ENCODE measurements at regions not wholly inside any gene's neighbourhood (a gene's known extent, or its start where the extent isn't known, plus 50 kb on each side); places are given as distances from the start of the nearest gene placed in this dataset.

DNA sequence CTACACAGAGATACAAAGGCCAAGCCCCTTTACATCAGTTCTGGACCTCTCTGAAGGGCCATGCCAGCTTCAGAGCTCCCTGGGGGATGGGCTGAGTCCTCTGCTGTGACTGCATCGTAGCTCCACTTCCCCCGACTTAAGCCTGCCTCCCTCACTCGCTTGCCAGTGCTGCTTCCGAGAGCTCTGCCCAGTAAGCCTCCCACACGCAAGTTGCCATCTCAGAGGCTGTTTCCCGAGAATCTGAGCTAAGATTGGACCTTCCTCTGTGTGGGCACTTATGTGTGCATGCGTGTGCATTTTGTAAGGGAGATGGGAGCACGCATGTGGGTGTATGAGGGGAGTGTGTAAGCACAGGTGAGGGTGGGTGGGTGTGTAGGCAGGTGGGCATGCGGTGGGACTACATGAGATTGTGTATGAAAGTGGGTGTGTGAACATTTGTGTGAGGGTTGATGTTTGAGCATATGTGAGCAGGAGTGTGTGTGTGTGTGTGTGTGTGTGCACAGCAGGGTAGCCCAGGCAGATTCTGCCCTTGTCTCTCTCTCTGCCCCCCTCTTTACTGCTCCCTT, 163.0 kb upstream of the SYT13 start:
- 9% methylated on average over 9 of the region's 9 CpGs for WGBS (ENCODE audit: low lambda C conversion rate)
- H3K27me3 ChIP-seq (ENCODE audit: control insufficient read depth in 1 of 2, insufficient read depth in 2 of 2, low read length in 2 of 2), result peaks cover 2 to 16% of the 10 kb centered on the region in 2 experiments; a peak in 3 of 5 replicates
- ChIA-PET POLR2A (no interaction called here), CTCF (ENCODE audit: low intra/inter-chr PET ratio, low total read pairs) (no interaction called here)
- H3K36me3 ChIP-seq (replicated peaks in 1 of 2; ENCODE audit: control insufficient read depth in 1 of 2, insufficient read depth in 2 of 2, low read length in 2 of 2), result no peaks in the 10 kb centered on the region
- no peaks in the 10 kb centered on the region for H3K9me3 ChIP-seq (ENCODE audit: low read length)
- DNase-seq (ENCODE audit: low spot score) (no peak), ATAC-seq (no peak), FAIRE-seq (no peak)
- H3K9ac ChIP-seq (ENCODE audit: insufficient read depth, low read depth, low read length), result no peak overlapping the region
- no peaks in the 10 kb centered on the region for H4K20me1 ChIP-seq (ENCODE audit: insufficient read depth, low read length)
- in situ Hi-C loops (cut with HindIII; ENCODE audit: extremely low pct_ligation_motif_present, low pct_unique_long_range_greater_than_20kb) (no loop called here), intact Hi-C loops (cut with micrococcal nuclease; ENCODE audit: unreplicated experiment) (no loop called here)
- BruUV-seq (replicated peaks), result no TSS peak
- no peak overlapping the region for H2AFZ ChIP-seq (ENCODE audit: low read length)
- H3K4me1 ChIP-seq (ENCODE audit: insufficient read depth, low read length), result no peaks in the 10 kb centered on the region
- no peaks in the 10 kb centered on the region for H3K79me2 ChIP-seq (ENCODE audit: insufficient read depth, low read length)
- TF ChIP-seq FOXC1 (CRISPR knock-in tag; IDR thresholded peaks at IDR 0.05; ENCODE audit: borderline replicate concordance) (no peak), ZNF430 (CRISPR knock-in tag; IDR thresholded peaks at IDR 0.05) (no peak), SIN3B (IDR thresholded peaks at IDR 0.05; ENCODE audit: low read length) (no peak), ZNF225 (CRISPR knock-in tag; IDR thresholded peaks at IDR 0.05) (no peak), JDP2 (CRISPR knock-in tag; IDR thresholded peaks at IDR 0.05; ENCODE audit: borderline replicate concordance) (no peak), ZNF24 (IDR thresholded peaks at IDR 0.05) (no peak), NRL (CRISPR knock-in tag; IDR thresholded peaks at IDR 0.05; ENCODE audit: borderline replicate concordance) (no peak), ZXDC (CRISPR knock-in tag; IDR thresholded peaks at IDR 0.05) (no peak), ZBTB42 (CRISPR knock-in tag; IDR thresholded peaks at IDR 0.05) (no peak), TOPORS (CRISPR knock-in tag; IDR thresholded peaks at IDR 0.05) (no peak), MTF2 (CRISPR knock-in tag; IDR thresholded peaks at IDR 0.05; ENCODE audit: borderline replicate concordance) (no peak), HNRNPH1 (optimal IDR thresholded peaks at IDR 0.05; ENCODE audit: low read depth, low read length) (no peak), ZSCAN22 (CRISPR knock-in tag; IDR thresholded peaks at IDR 0.05) (no peak), PRPF4 (IDR thresholded peaks at IDR 0.05; ENCODE audit: low read depth, low read length, poor library complexity, severe bottlenecking) (no peak), ELF3 (CRISPR knock-in tag; IDR thresholded peaks at IDR 0.05) (no peak)
- TF ChIP-seq, protein P1, sequence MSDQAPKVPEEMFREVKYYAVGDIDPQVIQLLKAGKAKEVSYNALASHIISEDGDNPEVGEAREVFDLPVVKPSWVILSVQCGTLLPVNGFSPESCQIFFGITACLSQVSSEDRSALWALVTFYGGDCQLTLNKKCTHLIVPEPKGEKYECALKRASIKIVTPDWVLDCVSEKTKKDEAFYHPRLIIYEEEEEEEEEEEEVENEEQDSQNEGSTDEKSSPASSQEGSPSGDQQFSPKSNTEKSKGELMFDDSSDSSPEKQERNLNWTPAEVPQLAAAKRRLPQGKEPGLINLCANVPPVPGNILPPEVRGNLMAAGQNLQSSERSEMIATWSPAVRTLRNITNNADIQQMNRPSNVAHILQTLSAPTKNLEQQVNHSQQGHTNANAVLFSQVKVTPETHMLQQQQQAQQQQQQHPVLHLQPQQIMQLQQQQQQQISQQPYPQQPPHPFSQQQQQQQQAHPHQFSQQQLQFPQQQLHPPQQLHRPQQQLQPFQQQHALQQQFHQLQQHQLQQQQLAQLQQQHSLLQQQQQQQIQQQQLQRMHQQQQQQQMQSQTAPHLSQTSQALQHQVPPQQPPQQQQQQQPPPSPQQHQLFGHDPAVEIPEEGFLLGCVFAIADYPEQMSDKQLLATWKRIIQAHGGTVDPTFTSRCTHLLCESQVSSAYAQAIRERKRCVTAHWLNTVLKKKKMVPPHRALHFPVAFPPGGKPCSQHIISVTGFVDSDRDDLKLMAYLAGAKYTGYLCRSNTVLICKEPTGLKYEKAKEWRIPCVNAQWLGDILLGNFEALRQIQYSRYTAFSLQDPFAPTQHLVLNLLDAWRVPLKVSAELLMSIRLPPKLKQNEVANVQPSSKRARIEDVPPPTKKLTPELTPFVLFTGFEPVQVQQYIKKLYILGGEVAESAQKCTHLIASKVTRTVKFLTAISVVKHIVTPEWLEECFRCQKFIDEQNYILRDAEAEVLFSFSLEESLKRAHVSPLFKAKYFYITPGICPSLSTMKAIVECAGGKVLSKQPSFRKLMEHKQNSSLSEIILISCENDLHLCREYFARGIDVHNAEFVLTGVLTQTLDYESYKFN (CRISPR knock-in tag; conservative IDR thresholded peaks at IDR 0.05), result no peak
- TF ChIP-seq, protein P2, sequence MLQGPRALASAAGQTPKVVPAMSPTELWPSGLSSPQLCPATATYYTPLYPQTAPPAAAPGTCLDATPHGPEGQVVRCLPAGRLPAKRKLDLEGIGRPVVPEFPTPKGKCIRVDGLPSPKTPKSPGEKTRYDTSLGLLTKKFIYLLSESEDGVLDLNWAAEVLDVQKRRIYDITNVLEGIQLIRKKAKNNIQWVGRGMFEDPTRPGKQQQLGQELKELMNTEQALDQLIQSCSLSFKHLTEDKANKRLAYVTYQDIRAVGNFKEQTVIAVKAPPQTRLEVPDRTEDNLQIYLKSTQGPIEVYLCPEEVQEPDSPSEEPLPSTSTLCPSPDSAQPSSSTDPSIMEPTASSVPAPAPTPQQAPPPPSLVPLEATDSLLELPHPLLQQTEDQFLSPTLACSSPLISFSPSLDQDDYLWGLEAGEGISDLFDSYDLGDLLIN (CRISPR knock-in tag; IDR thresholded peaks at IDR 0.05; ENCODE audit: borderline replicate concordance), result no peak
- H3K4me2 ChIP-seq (ENCODE audit: low read depth, low read length), result no peak overlapping the region
- H3K4me3 ChIP-seq (replicated peaks in 1 of 3; ENCODE audit: insufficient read depth in 1 of 3, low read depth in 2 of 3, low read length in 3 of 3), result no peak overlapping the region
- H3K27ac ChIP-seq (ENCODE audit: extremely low read length, insufficient read depth, low read length), result no peak overlapping the region
